SK-N-SH treated with all-trans-retinoic acid at 6 μM for 48 hours (cell line): ENCODE measurements at regions not wholly inside any gene's neighbourhood (a gene's known extent, or its start where the extent isn't known, plus 50 kb on each side); places are given as distances from the start of the nearest gene placed in this dataset.

Source experiments
- ARNTL ChIP-seq: fragments of 450-650 bp; formaldehyde crosslinking; IDR thresholded peaks from 2 replicates; pipeline ENCODE4 v1.5.0; 2020; ENCODE audit warnings: low read depth, mild to moderate bottlenecking, moderate library complexity, borderline replicate concordance
- CSDC2 ChIP-seq: fragments of 250-450 bp; sonication (Bioruptor Pico); IDR thresholded peaks from 2 replicates; pipeline ENCODE4 v1.5.0; 2020; ENCODE audit warnings: mild to moderate bottlenecking, moderate library complexity
- ISL1 ChIP-seq: fragments of 250-450 bp; sonication (Bioruptor Pico); IDR thresholded peaks from 2 replicates; pipeline ENCODE4 v2.1.2; 2022; ENCODE audit warnings: mild to moderate bottlenecking, moderate library complexity
- PATZ1 ChIP-seq: fragments of 250-450 bp; sonication (Bioruptor Pico); IDR thresholded peaks from 2 replicates; pipeline ENCODE4 v1.8.0; 2020; ENCODE audit warnings: mild to moderate bottlenecking, moderate library complexity, borderline replicate concordance
- POU6F1 ChIP-seq: fragments of 250-450 bp; sonication (Bioruptor Pico); IDR thresholded peaks from 2 replicates; pipeline ENCODE4 v1.8.0; 2021; ENCODE audit warnings: low read depth, mild to moderate bottlenecking, moderate library complexity, borderline replicate concordance
- RARB ChIP-seq: fragments of 250-450 bp; sonication (Bioruptor Pico); IDR thresholded peaks from 2 replicates; pipeline ENCODE4 v1.8.0; 2021; ENCODE audit warnings: mild to moderate bottlenecking, moderate library complexity
- TCF4 ChIP-seq: fragments of 250-450 bp; sonication (Bioruptor Pico); IDR thresholded peaks from 2 replicates; pipeline ENCODE4 v1.8.0; 2021; ENCODE audit warnings: mild to moderate bottlenecking, moderate library complexity, borderline replicate concordance
- TOX ChIP-seq: fragments of 250-450 bp; sonication (Bioruptor Pico); IDR thresholded peaks from 2 replicates; pipeline ENCODE4 v1.8.0; 2021; ENCODE audit warnings: mild to moderate bottlenecking, moderate library complexity, borderline replicate concordance
- ZFP3 ChIP-seq: fragments of 250-450 bp; sonication (Bioruptor Pico); IDR thresholded peaks from 2 replicates; pipeline ENCODE4 v1.5.0; 2020; ENCODE audit warnings: mild to moderate bottlenecking, moderate library complexity
- ZFP30 ChIP-seq: fragments of 450-650 bp; formaldehyde crosslinking; IDR thresholded peaks from 2 replicates; pipeline ENCODE4 v1.5.0; 2022; ENCODE audit warnings: mild to moderate bottlenecking, moderate library complexity
- ZNF565 ChIP-seq: fragments of 450-650 bp; formaldehyde crosslinking; conservative IDR thresholded peaks from 2 replicates; pipeline ENCODE4 v1.5.0; 2020; ENCODE audit warnings: low read depth, mild to moderate bottlenecking, moderate library complexity

- TF ChIP-seq PATZ1 (CRISPR knock-in tag) (no peak), ZFP3 (CRISPR knock-in tag) (no peak), ARNTL (CRISPR knock-in tag) (no peak), POU6F1 (CRISPR knock-in tag) (no peak), ZFP30 (CRISPR knock-in tag) (no peak), TCF4 (CRISPR knock-in tag) (no peak), ZNF565 (CRISPR knock-in tag) (no peak), TOX (CRISPR knock-in tag) (no peak), ISL1 (CRISPR knock-in tag) (no peak), CSDC2 (CRISPR knock-in tag) (no peak), RARB (CRISPR knock-in tag) (no peak)
Observed at GRCh38 chr3:154801729-154802128, 278.4 kb upstream of the MME start.
